ENCODE measurements at regions not wholly inside any gene's neighbourhood (a gene's known extent, or its start where the extent isn't known, plus 50 kb on each side); places are given as distances from the start of the nearest gene placed in this dataset.
A peak's percentile ranks its signal among the peaks of the same experiment; 100 is the strongest.
"Not testable (repeated sequence)": the region's sequence is repeated elsewhere in the genome, so short reads cannot be mapped to it uniquely, and the experiment has no call there.

- DNase-seq: no peak
Measured at GRCh38 chr10:27388761-27389399, 115.2 kb upstream of the RAB18 start.

GRCh38 chr10:27383595-27384542 is 120.2 kb upstream of the RAB18 start:
- no peak for DNase-seq

GRCh38 chr10:27382176-27382575 is 121.9 kb upstream of the RAB18 start:
- DNase-seq: no peak

GRCh38 chr10:27380929-27381358 is 123.2 kb upstream of the RAB18 start:
- DNase-seq: no peak

GRCh38 chr10:27379041-27379440 is 125.1 kb upstream of the RAB18 start:
- DNase-seq: not testable (repeated sequence)

GRCh38 chr10:27373566-27374160 is 130.4 kb upstream of the RAB18 start:
- no peak for DNase-seq

GRCh38 chr10:27372095-27372494 is 131.5 kb upstream of the ACBD5 start:
- DNase-seq: no peak

- DNase-seq: not testable (repeated sequence)
Measured at GRCh38 chr10:27371375-27371774, 130.8 kb upstream of the ACBD5 start.

GRCh38 chr10:27369880-27370279 is 129.3 kb upstream of the ACBD5 start:
- no peak for DNase-seq

- no peak for DNase-seq
Measured at GRCh38 chr10:27368706-27369105, 128.1 kb upstream of the ACBD5 start.

GRCh38 chr10:27366769-27367168 is 126.2 kb upstream of the ACBD5 start:
- no peak for DNase-seq

GRCh38 chr10:27364028-27364427 is 123.4 kb upstream of the ACBD5 start:
- DNase-seq: no peak

GRCh38 chr10:27360581-27361172 is 120.1 kb upstream of the ACBD5 start:
- DNase-seq: peak; percentile 34

GRCh38 chr10:27359792-27360355 is 119.3 kb upstream of the ACBD5 start:
- no peak for DNase-seq

- DNase-seq: no peak
Measured at GRCh38 chr10:27356738-27357137, 116.1 kb upstream of the ACBD5 start.

- no peak for DNase-seq
Measured at GRCh38 chr10:27355918-27356573, 115.4 kb upstream of the ACBD5 start.

- DNase-seq: not testable (repeated sequence)
Measured at GRCh38 chr10:27354643-27355270, 114.2 kb upstream of the ACBD5 start.

- not testable (repeated sequence) for DNase-seq
Measured at GRCh38 chr10:27354100-27354499, 113.5 kb upstream of the ACBD5 start.

- DNase-seq: no peak
Measured at GRCh38 chr10:27349987-27350386, 109.4 kb upstream of the ACBD5 start.

GRCh38 chr10:27347827-27348207 is 107.2 kb upstream of the ACBD5 start:
- DNase-seq: not testable (repeated sequence)

- no peak for DNase-seq
Measured at GRCh38 chr10:27345455-27345920, 104.9 kb upstream of the ACBD5 start.
